ENCODE measurements at regions not wholly inside any gene's neighbourhood (a gene's known extent, or its start where the extent isn't known, plus 50 kb on each side); places are given as distances from the start of the nearest gene placed in this dataset.

DNA sequence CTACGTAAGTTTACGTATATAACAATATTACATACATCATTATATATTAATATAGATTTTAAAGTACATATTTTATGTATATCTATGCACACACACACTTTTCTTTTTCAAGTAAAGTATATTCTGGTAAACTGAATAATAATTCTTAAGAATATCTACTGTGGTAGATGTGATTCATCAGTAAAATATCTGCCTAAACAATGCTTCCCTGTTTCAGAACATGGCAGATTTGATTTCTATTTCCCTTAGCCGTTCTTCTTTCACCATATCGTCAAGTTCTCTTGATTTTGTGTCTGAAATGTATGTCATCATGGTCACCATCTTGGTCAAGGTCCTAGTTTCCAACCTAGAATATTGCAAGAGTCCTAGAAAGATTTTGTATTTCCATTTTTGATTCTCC is 195.6 kb downstream of the HDGFL1 start:
- TF ChIP-seq POLR2A (IDR thresholded peaks at IDR 0.05) = no peak
- TF ChIP-seq POLR2AphosphoS5 (IDR thresholded peaks at IDR 0.05) = no peak

Data from sigmoid colon (tissue), 4 donors.